CD4-positive, alpha-beta memory T cell (primary cell): ENCODE measurements at regions not wholly inside any gene's neighbourhood (a gene's known extent, or its start where the extent isn't known, plus 50 kb on each side); places are given as distances from the start of the nearest gene placed in this dataset.

Experiments used
- CTCF ChIA-PET: fragments of 350-600 bp; sonication (Branson Sonifier 250); formaldehyde crosslinking; loops from one replicate; lab custom pipeline; 2021; ENCODE audit warnings: inconsistent platforms; ENCODE audit not compliant: partially characterized antibody; lab: Charles Lee
- POLR2A ChIA-PET: fragments of 350-600 bp; sonication (Branson Sonifier 250); formaldehyde crosslinking; loops from one replicate; lab custom pipeline; 2021; ENCODE audit not compliant: partially characterized antibody; lab: Charles Lee
- DNase-seq, 5 donors: peaks; one replicate each; pipeline versions ENCODE4 v3.0.0 to v3.0.0-alpha.2; 2020 to 2022; ENCODE audit warnings: mixed read lengths in 1 of 5
- H3K27ac ChIP-seq: one replicate; pipeline ENCODE4 v1.7.0; 2013; ENCODE audit warnings: low read depth, low read length
- H3K27me3 ChIP-seq: 2 replicates; pipeline ENCODE4 v1.7.0; 2013; ENCODE audit warnings: mild to moderate bottlenecking, low read length, moderate library complexity; ENCODE audit not compliant: insufficient read depth
- H3K36me3 ChIP-seq: 2 replicates; pipeline ENCODE4 v1.7.0; 2013; ENCODE audit warnings: mild to moderate bottlenecking, low read length, moderate library complexity; ENCODE audit not compliant: insufficient read depth
- H3K4me1 ChIP-seq: 2 replicates; pipeline ENCODE4 v1.7.0; 2013; ENCODE audit warnings: mild to moderate bottlenecking, low read length, moderate library complexity; ENCODE audit not compliant: insufficient read depth
- H3K4me3 ChIP-seq, 2 donors: one replicate each; pipeline ENCODE4 v1.7.0; 2013; ENCODE audit warnings: low read length in 2 of 2, mild to moderate bottlenecking in 1 of 2
- H3K9me3 ChIP-seq, 2 donors: one replicate each; pipeline ENCODE4 v1.7.0; 2013; ENCODE audit warnings: low read length in 2 of 2, control low read depth in 1 of 2; ENCODE audit not compliant: control insufficient read depth in 1 of 2
- H3K27ac Mint-ChIP-seq, 7 donors: one replicate each; pipeline ENCODE4 v1.8.0; 2020 to 2021; ENCODE audit warnings: mixed read lengths in 7 of 7, mild to moderate bottlenecking in 6 of 7, inconsistent platforms in 3 of 7, moderate library complexity in 3 of 7
- H3K27me3 Mint-ChIP-seq, 2 donors: one replicate each; pipeline ENCODE4 v1.8.0; 2020 to 2021; ENCODE audit warnings: mixed read lengths in 2 of 2
- H3K36me3 Mint-ChIP-seq, 2 donors: one replicate each; pipeline ENCODE4 v1.8.0; 2020 to 2021; ENCODE audit warnings: mixed read lengths in 2 of 2, inconsistent platforms in 1 of 2, mild to moderate bottlenecking in 1 of 2
- H3K4me1 Mint-ChIP-seq, 4 donors: one replicate each; pipeline ENCODE4 v1.8.0; 2020 to 2021; ENCODE audit warnings: mixed read lengths in 4 of 4, mild to moderate bottlenecking in 1 of 4
- H3K4me3 Mint-ChIP-seq, 8 donors: one replicate each; pipeline ENCODE4 v1.8.0; 2020 to 2021; ENCODE audit warnings: mixed read lengths in 8 of 8, mild to moderate bottlenecking in 7 of 8, moderate library complexity in 6 of 8, inconsistent platforms in 3 of 8
- H3K9me3 Mint-ChIP-seq, 8 donors: one replicate each; pipeline ENCODE4 v1.8.0; 2020 to 2021; ENCODE audit warnings: mixed read lengths in 8 of 8, mild to moderate bottlenecking in 5 of 8, inconsistent platforms in 3 of 8, moderate library complexity in 1 of 8
- intact Hi-C: fragments of 100-400 bp; cut with micrococcal nuclease; formaldehyde crosslinking; loops from one replicate; pipeline ENCODE4 v1.15.1; 2023

GRCh38 chr18:27855486-27855885 is 321.4 kb downstream of the CDH2 start:
- ChIA-PET CTCF (no interaction called here), POLR2A (no interaction called here)
- no peak overlapping the region for H3K4me3 ChIP-seq
- H3K27ac ChIP-seq = no peak overlapping the region
- H3K27me3 ChIP-seq = no peaks in the 10 kb centered on the region
- Mint-ChIP-seq H3K4me3 (no peak overlapping the region), H3K4me1 (no peaks in the 10 kb centered on the region), H3K9me3 (peaks cover 0 to 17% (median 5%) of the 10 kb centered on the region in 8 donors), H3K27ac (no peak overlapping the region), H3K36me3 (no peaks in the 10 kb centered on the region), H3K27me3 (no peaks in the 10 kb centered on the region)
- H3K36me3 ChIP-seq = no peaks in the 10 kb centered on the region
- H3K4me1 ChIP-seq = no peaks in the 10 kb centered on the region
- no peaks in the 10 kb centered on the region for H3K9me3 ChIP-seq
- DNase-seq = no peak
- intact Hi-C loops = no loop called here

GRCh38 chr18:27854631-27855030 is 322.3 kb downstream of the CDH2 start:
- ChIA-PET CTCF (no interaction called here), POLR2A (no interaction called here)
- Histone ChIP-seq H3K36me3 (no peaks in the 10 kb centered on the region), H3K9me3 (no peaks in the 10 kb centered on the region), H3K27me3 (no peaks in the 10 kb centered on the region), H3K4me1 (no peaks in the 10 kb centered on the region), H3K4me3 (no peak overlapping the region), H3K27ac (no peak overlapping the region)
- no peak for DNase-seq
- intact Hi-C loops = no loop called here
- Mint-ChIP-seq H3K36me3 (no peaks in the 10 kb centered on the region), H3K27ac (no peak overlapping the region), H3K27me3 (no peaks in the 10 kb centered on the region), H3K4me3 (no peak overlapping the region), H3K9me3 (peaks cover 0 to 20% (median 7%) of the 10 kb centered on the region in 8 donors), H3K4me1 (no peaks in the 10 kb centered on the region)

GRCh38 chr18:27848336-27848735 is 328.6 kb downstream of the CDH2 start:
- H3K27ac ChIP-seq = no peak overlapping the region
- POLR2A ChIA-PET = no interaction called here

GRCh38 chr18:27847412-27847811 is 329.5 kb downstream of the CDH2 start:
- CTCF ChIA-PET = no interaction called here

More at GRCh38 chr18:27848336-27848735, 328.6 kb downstream of the CDH2 start:
- CTCF ChIA-PET = no interaction called here
- Histone ChIP-seq H3K36me3 (no peaks in the 10 kb centered on the region), H3K27me3 (no peaks in the 10 kb centered on the region), H3K9me3 (no peaks in the 10 kb centered on the region), H3K4me3 (no peak overlapping the region), H3K4me1 (no peaks in the 10 kb centered on the region)
- H3K27me3 Mint-ChIP-seq = no peaks in the 10 kb centered on the region
- peaks cover 9 to 27% (median 15%) of the 10 kb centered on the region in 8 donors for H3K9me3 Mint-ChIP-seq
- no peak overlapping the region for H3K27ac Mint-ChIP-seq
- no peak overlapping the region for H3K4me3 Mint-ChIP-seq
- no peak for DNase-seq
- H3K4me1 Mint-ChIP-seq = no peaks in the 10 kb centered on the region
- intact Hi-C loops = no loop called here
- no peaks in the 10 kb centered on the region for H3K36me3 Mint-ChIP-seq

GRCh38 chr18:27845897-27846296 is 331.0 kb downstream of the CDH2 start:
- no peak overlapping the region for H3K4me3 ChIP-seq
- H3K27me3 Mint-ChIP-seq = no peaks in the 10 kb centered on the region
- intact Hi-C loops = no loop called here
- ChIA-PET POLR2A (no interaction called here), CTCF (no interaction called here)
- no peak overlapping the region for H3K27ac Mint-ChIP-seq
- H3K36me3 ChIP-seq = no peaks in the 10 kb centered on the region
- no peak overlapping the region for H3K27ac ChIP-seq
- DNase-seq = no peak
- H3K9me3 Mint-ChIP-seq = peaks cover 9 to 37% (median 13%) of the 10 kb centered on the region in 8 donors
- H3K36me3 Mint-ChIP-seq = no peaks in the 10 kb centered on the region
- H3K9me3 ChIP-seq = no peaks in the 10 kb centered on the region
- no peaks in the 10 kb centered on the region for H3K4me1 ChIP-seq
- H3K4me1 Mint-ChIP-seq = no peaks in the 10 kb centered on the region
- no peak overlapping the region for H3K4me3 Mint-ChIP-seq
- H3K27me3 ChIP-seq = no peaks in the 10 kb centered on the region

More at GRCh38 chr18:27847412-27847811, 329.5 kb downstream of the CDH2 start:
- H3K4me1 Mint-ChIP-seq = no peaks in the 10 kb centered on the region
- peaks cover 9 to 26% (median 13%) of the 10 kb centered on the region in 8 donors for H3K9me3 Mint-ChIP-seq
- no peaks in the 10 kb centered on the region for H3K4me1 ChIP-seq
- no peaks in the 10 kb centered on the region for H3K36me3 Mint-ChIP-seq
- no peaks in the 10 kb centered on the region for H3K27me3 ChIP-seq
- POLR2A ChIA-PET = no interaction called here
- no peak overlapping the region for H3K4me3 Mint-ChIP-seq
- no peaks in the 10 kb centered on the region for H3K9me3 ChIP-seq
- no peaks in the 10 kb centered on the region for H3K27me3 Mint-ChIP-seq
- intact Hi-C loops = no loop called here
- no peak overlapping the region for H3K27ac ChIP-seq
- H3K36me3 ChIP-seq = no peaks in the 10 kb centered on the region
- no peak for DNase-seq
- no peak overlapping the region for H3K4me3 ChIP-seq
- no peak overlapping the region for H3K27ac Mint-ChIP-seq

- Histone ChIP-seq H3K36me3 (no peaks in the 10 kb centered on the region), H3K27me3 (no peaks in the 10 kb centered on the region), H3K4me3 (no peak overlapping the region), H3K27ac (no peak overlapping the region), H3K9me3 (no peaks in the 10 kb centered on the region), H3K4me1 (no peaks in the 10 kb centered on the region)
- intact Hi-C loops = no loop called here
- no peak for DNase-seq
- no peaks in the 10 kb centered on the region for H3K4me1 Mint-ChIP-seq
- H3K4me3 Mint-ChIP-seq = no peak overlapping the region
- no peaks in the 10 kb centered on the region for H3K36me3 Mint-ChIP-seq
- no peaks in the 10 kb centered on the region for H3K27me3 Mint-ChIP-seq
- CTCF ChIA-PET = no interaction called here
- POLR2A ChIA-PET = no interaction called here
- peaks cover 6 to 36% (median 12%) of the 10 kb centered on the region in 8 donors for H3K9me3 Mint-ChIP-seq
- no peak overlapping the region for H3K27ac Mint-ChIP-seq
These were observed 332.9 kb downstream of the CDH2 start for GRCh38 chr18:27843783-27844777.

- intact Hi-C loops = no loop called here
- ChIA-PET CTCF (no interaction called here), POLR2A (no interaction called here)
- Mint-ChIP-seq H3K27ac (no peak overlapping the region), H3K27me3 (no peaks in the 10 kb centered on the region), H3K36me3 (no peaks in the 10 kb centered on the region), H3K4me3 (no peak overlapping the region), H3K9me3 (peaks cover 0 to 32% (median 15%) of the 10 kb centered on the region in 8 donors), H3K4me1 (no peaks in the 10 kb centered on the region)
- Histone ChIP-seq H3K27ac (no peak overlapping the region), H3K36me3 (no peaks in the 10 kb centered on the region), H3K27me3 (no peaks in the 10 kb centered on the region), H3K4me3 (no peak overlapping the region), H3K4me1 (no peaks in the 10 kb centered on the region), H3K9me3 (no peaks in the 10 kb centered on the region)
- no peak for DNase-seq
These were observed 337.8 kb downstream of the CDH2 start for GRCh38 chr18:27839141-27839540.
